Naive thymus-derived CD8-positive, alpha-beta T cell (primary cell): ENCODE measurements at regions not wholly inside any gene's neighbourhood (a gene's known extent, or its start where the extent isn't known, plus 50 kb on each side); places are given as distances from the start of the nearest gene placed in this dataset.

Source experiments
- ATAC-seq, 2 donors: fragments of 150-1000 bp; cut with Tn5 transposase in 1 of 2; sonication (Bioruptor Pico), chemical (Tn5 transposase) in 1 of 2; 1 replicate in 1 of 2; 2 replicates in 1 of 2; pipeline ENCODE4 v1.10.0; 2021; ENCODE audit warnings: mild to moderate bottlenecking in 2 of 2, moderate library complexity in 2 of 2
- POLR2A ChIA-PET: fragments of 350-600 bp; sonication (Branson Sonifier 250); formaldehyde crosslinking; loops from one replicate; lab custom pipeline; 2021; ENCODE audit warnings: antibody characterized with exemption; lab: Charles Lee
- DNase-seq, 10 donors: peaks; one replicate each; pipeline versions ENCODE4 v3.0.0 to v3.0.0-alpha.2; 2020 to 2022
- H3K27ac Mint-ChIP-seq, 10 donors: one replicate each; pipeline ENCODE4 v1.8.0; 2020 to 2022; ENCODE audit warnings: mild to moderate bottlenecking in 10 of 10, mixed read lengths in 10 of 10, moderate library complexity in 4 of 10, inconsistent platforms in 1 of 10
- H3K27me3 Mint-ChIP-seq, 5 donors: one replicate each; pipeline ENCODE4 v1.8.0; 2021 to 2022; ENCODE audit warnings: mixed read lengths in 5 of 5
- H3K36me3 Mint-ChIP-seq, 3 donors: one replicate each; pipeline ENCODE4 v1.8.0; 2020 to 2022; ENCODE audit warnings: mixed read lengths in 3 of 3, mild to moderate bottlenecking in 2 of 3, inconsistent platforms in 1 of 3
- H3K4me1 Mint-ChIP-seq, 4 donors: one replicate each; pipeline ENCODE4 v1.8.0; 2021 to 2022; ENCODE audit warnings: mixed read lengths in 4 of 4
- H3K4me3 Mint-ChIP-seq, 10 donors: one replicate each; pipeline ENCODE4 v1.8.0; 2020 to 2022; ENCODE audit warnings: mild to moderate bottlenecking in 10 of 10, mixed read lengths in 10 of 10, moderate library complexity in 6 of 10, inconsistent platforms in 1 of 10
- H3K9me3 Mint-ChIP-seq, 9 donors: one replicate each; pipeline ENCODE4 v1.8.0; 2020 to 2022; ENCODE audit warnings: mixed read lengths in 9 of 9, mild to moderate bottlenecking in 3 of 9, inconsistent platforms in 1 of 9, moderate library complexity in 1 of 9

- POLR2A ChIA-PET: no interaction called here
- Mint-ChIP-seq H3K4me1 (no peaks in the 10 kb centered on the region), H3K27me3 (peaks cover 0 to 3% (median 0%) of the 10 kb centered on the region in 5 donors), H3K27ac (no peak overlapping the region), H3K36me3 (no peaks in the 10 kb centered on the region), H3K9me3 (peaks cover 0 to 2% (median 0%) of the 10 kb centered on the region in 9 donors), H3K4me3 (no peak overlapping the region)
- ATAC-seq: no peak
- no peak for DNase-seq
Observed at GRCh38 chr2:207216457-207216856, 50.7 kb upstream of the KLF7 start.

GRCh38 chr2:207217442-207217841 is 51.7 kb upstream of the KLF7 start:
- Mint-ChIP-seq H3K36me3 (no peaks in the 10 kb centered on the region), H3K4me3 (no peak overlapping the region), H3K27ac (no peak overlapping the region), H3K27me3 (peaks cover 0 to 3% (median 0%) of the 10 kb centered on the region in 5 donors), H3K9me3 (no peaks in the 10 kb centered on the region), H3K4me1 (no peaks in the 10 kb centered on the region)
- no peak for DNase-seq
- ATAC-seq: no peak
- POLR2A ChIA-PET: no interaction called here

GRCh38 chr2:207219081-207219630 is 53.4 kb upstream of the KLF7 start:
- H3K27me3 Mint-ChIP-seq: peaks cover 0 to 3% (median 0%) of the 10 kb centered on the region in 5 donors
- DNase-seq (no peak), ATAC-seq (no peak)
- POLR2A ChIA-PET: interaction anchor here (1.2 kb wide), 1 partner anchor 77 kb away, joined by 3 read pairs; no protein-coding TSS in a partner anchor
- no peaks in the 10 kb centered on the region for H3K9me3 Mint-ChIP-seq
- peaks cover under 1 to 3% (median 1%) of the 10 kb centered on the region in 4 donors for H3K4me1 Mint-ChIP-seq
- H3K4me3 Mint-ChIP-seq: no peak overlapping the region
- H3K36me3 Mint-ChIP-seq: no peaks in the 10 kb centered on the region
- no peak overlapping the region for H3K27ac Mint-ChIP-seq

- POLR2A ChIA-PET: interaction anchor here (1.2 kb wide), 1 partner anchor 78 kb away, joined by 3 read pairs; no protein-coding TSS in a partner anchor
- Mint-ChIP-seq H3K27ac (no peak overlapping the region), H3K4me3 (no peak overlapping the region), H3K36me3 (no peaks in the 10 kb centered on the region), H3K9me3 (no peaks in the 10 kb centered on the region), H3K4me1 (peaks cover 6 to 10% (median 8%) of the 10 kb centered on the region in 4 donors), H3K27me3 (peaks cover 0 to 3% (median 0%) of the 10 kb centered on the region in 5 donors)
- ATAC-seq (no peak), DNase-seq (no peak)
Observed at GRCh38 chr2:207219676-207220501, 54.1 kb upstream of the KLF7 start.

- POLR2A ChIA-PET: interaction anchor here (1.3 kb wide), 1 partner anchor 56 kb away, joined by 7 read pairs; the partner anchor contains the start of gene KLF7
- Mint-ChIP-seq H3K9me3 (no peaks in the 10 kb centered on the region), H3K36me3 (no peaks in the 10 kb centered on the region), H3K4me1 (peaks cover 20 to 28% (median 26%) of the 10 kb centered on the region in 4 donors), H3K27ac (no peak overlapping the region), H3K4me3 (no peak overlapping the region), H3K27me3 (peaks cover 0 to 3% (median 0%) of the 10 kb centered on the region in 5 donors)
- DNase-seq (no peak), ATAC-seq (no peak)
Observed at GRCh38 chr2:207221731-207222130, 56.0 kb upstream of the KLF7 start.

GRCh38 chr2:207223051-207223450 is 57.3 kb upstream of the KLF7 start:
- Mint-ChIP-seq H3K27me3 (peaks cover 0 to 3% (median 0%) of the 10 kb centered on the region in 5 donors), H3K36me3 (no peaks in the 10 kb centered on the region), H3K4me3 (no peak overlapping the region), H3K4me1 (peaks cover 22 to 32% (median 29%) of the 10 kb centered on the region in 4 donors), H3K9me3 (no peaks in the 10 kb centered on the region), H3K27ac (no peak overlapping the region)
- DNase-seq (no peak), ATAC-seq (no peak)
- POLR2A ChIA-PET: interaction anchor here (1.1 kb wide), 1 partner anchor 14 kb away, joined by 7 read pairs; no protein-coding TSS in a partner anchor

GRCh38 chr2:207224381-207224780 is 58.6 kb upstream of the KLF7 start:
- ATAC-seq (no peak), DNase-seq (no peak)
- peak overlapping the region in 4 of 10 donors; percentile 23 to 72 (median 54) for H3K4me3 Mint-ChIP-seq
- peaks cover 26 to 34% (median 29%) of the 10 kb centered on the region in 4 donors for H3K4me1 Mint-ChIP-seq
- H3K27me3 Mint-ChIP-seq: peaks cover 0 to 3% (median 0%) of the 10 kb centered on the region in 5 donors
- POLR2A ChIA-PET: interaction anchor here (0.7 kb wide), 1 partner anchor 14 kb away, joined by 8 read pairs; no protein-coding TSS in a partner anchor
- no peaks in the 10 kb centered on the region for H3K9me3 Mint-ChIP-seq
- H3K27ac Mint-ChIP-seq: peak overlapping the region in 6 of 10 donors; percentile 1 to 85 (median 62)
- no peaks in the 10 kb centered on the region for H3K36me3 Mint-ChIP-seq

- DNase-seq (no peak), ATAC-seq (no peak)
- Mint-ChIP-seq H3K9me3 (no peaks in the 10 kb centered on the region), H3K4me3 (peak overlapping the region in 9 of 10 donors; percentile 1 to 72 (median 64)), H3K27me3 (peaks cover 0 to 2% (median 0%) of the 10 kb centered on the region in 5 donors), H3K27ac (peak overlapping the region in 8 of 10 donors; percentile 1 to 87 (median 60)), H3K36me3 (no peaks in the 10 kb centered on the region), H3K4me1 (peaks cover 27 to 36% (median 29%) of the 10 kb centered on the region in 4 donors)
- POLR2A ChIA-PET: interaction anchor here (1.2 kb wide), 1 partner anchor 59 kb away, joined by 7 read pairs; the partner anchor contains the start of gene KLF7
Observed at GRCh38 chr2:207224791-207225482, 59.2 kb upstream of the KLF7 start.

GRCh38 chr2:207225773-207226172 is 60.0 kb upstream of the KLF7 start:
- POLR2A ChIA-PET: interaction anchor here (0.8 to 1.2 kb wide), 4 partner anchors 9 to 61 kb away, joined by 3 to 7 read pairs (median 4); partner anchors contain the start of gene KLF7
- ATAC-seq: peak; percentile 35 to 71
- Mint-ChIP-seq H3K27me3 (peaks cover 0 to 2% (median 0%) of the 10 kb centered on the region in 5 donors), H3K4me1 (peaks cover 30 to 43% (median 34%) of the 10 kb centered on the region in 4 donors), H3K4me3 (peak overlapping the region; percentile 11 to 76 (median 64)), H3K9me3 (no peaks in the 10 kb centered on the region), H3K36me3 (no peaks in the 10 kb centered on the region), H3K27ac (peak overlapping the region in 9 of 10 donors; percentile 26 to 90 (median 67))
- peak in 3 of 10 donors; percentile 20 to 32 (median 32) for DNase-seq

GRCh38 chr2:207226243-207226642 is 60.5 kb upstream of the KLF7 start:
- Mint-ChIP-seq H3K4me3 (peak overlapping the region in 3 of 10 donors; percentile 23 to 65 (median 30)), H3K9me3 (no peaks in the 10 kb centered on the region), H3K4me1 (peaks cover 34 to 48% (median 39%) of the 10 kb centered on the region in 4 donors), H3K27ac (peak overlapping the region in 2 of 10 donors; percentile 69 to 78), H3K36me3 (no peaks in the 10 kb centered on the region), H3K27me3 (peaks cover 0 to 2% (median 0%) of the 10 kb centered on the region in 5 donors)
- DNase-seq: no peak
- POLR2A ChIA-PET: interaction anchor here (0.8 to 1.2 kb wide), 4 partner anchors 9 to 61 kb away, joined by 3 to 7 read pairs (median 4); partner anchors contain the start of gene KLF7
- ATAC-seq: no peak

GRCh38 chr2:207226671-207227061 is 60.9 kb upstream of the KLF7 start:
- peaks cover 39 to 52% (median 43%) of the 10 kb centered on the region in 4 donors for H3K4me1 Mint-ChIP-seq
- ATAC-seq (no peak), DNase-seq (no peak)
- peak overlapping the region in 3 of 10 donors; percentile 23 to 65 (median 30) for H3K4me3 Mint-ChIP-seq
- POLR2A ChIA-PET: interaction anchor here (0.9 to 1.2 kb wide), 2 partner anchors 12 to 62 kb away, joined by 3 to 4 read pairs; no protein-coding TSS in a partner anchor
- H3K27me3 Mint-ChIP-seq: peaks cover 0 to 2% (median 0%) of the 10 kb centered on the region in 5 donors
- H3K36me3 Mint-ChIP-seq: no peaks in the 10 kb centered on the region
- H3K9me3 Mint-ChIP-seq: no peaks in the 10 kb centered on the region
- peak overlapping the region in 2 of 10 donors; percentile 69 to 78 for H3K27ac Mint-ChIP-seq
